ENCODE measurements at regions not wholly inside any gene's neighbourhood (a gene's known extent, or its start where the extent isn't known, plus 50 kb on each side); places are given as distances from the start of the nearest gene placed in this dataset.

DNA sequence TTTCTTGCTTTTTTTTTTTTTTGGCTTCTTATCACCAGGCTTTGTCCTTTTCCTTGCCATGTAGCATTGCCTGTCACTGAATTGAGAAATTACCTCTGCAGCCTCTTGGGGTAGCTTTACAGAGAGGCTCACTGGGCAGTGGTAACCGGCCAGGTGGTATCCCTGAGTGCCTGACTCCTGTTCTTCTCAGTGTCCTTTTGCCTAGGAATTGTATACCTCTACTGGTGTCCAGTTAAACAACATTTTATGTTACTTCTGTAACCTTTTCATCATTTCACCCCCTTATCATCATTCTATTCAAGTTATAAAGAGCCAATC lies 523.9 kb downstream of the BCL11A start:
- TF ChIP-seq, protein P1, sequence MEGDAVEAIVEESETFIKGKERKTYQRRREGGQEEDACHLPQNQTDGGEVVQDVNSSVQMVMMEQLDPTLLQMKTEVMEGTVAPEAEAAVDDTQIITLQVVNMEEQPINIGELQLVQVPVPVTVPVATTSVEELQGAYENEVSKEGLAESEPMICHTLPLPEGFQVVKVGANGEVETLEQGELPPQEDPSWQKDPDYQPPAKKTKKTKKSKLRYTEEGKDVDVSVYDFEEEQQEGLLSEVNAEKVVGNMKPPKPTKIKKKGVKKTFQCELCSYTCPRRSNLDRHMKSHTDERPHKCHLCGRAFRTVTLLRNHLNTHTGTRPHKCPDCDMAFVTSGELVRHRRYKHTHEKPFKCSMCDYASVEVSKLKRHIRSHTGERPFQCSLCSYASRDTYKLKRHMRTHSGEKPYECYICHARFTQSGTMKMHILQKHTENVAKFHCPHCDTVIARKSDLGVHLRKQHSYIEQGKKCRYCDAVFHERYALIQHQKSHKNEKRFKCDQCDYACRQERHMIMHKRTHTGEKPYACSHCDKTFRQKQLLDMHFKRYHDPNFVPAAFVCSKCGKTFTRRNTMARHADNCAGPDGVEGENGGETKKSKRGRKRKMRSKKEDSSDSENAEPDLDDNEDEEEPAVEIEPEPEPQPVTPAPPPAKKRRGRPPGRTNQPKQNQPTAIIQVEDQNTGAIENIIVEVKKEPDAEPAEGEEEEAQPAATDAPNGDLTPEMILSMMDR (IDR thresholded peaks at IDR 0.05) = no peak
- TF ChIP-seq SIN3A (IDR thresholded peaks at IDR 0.05; ENCODE audit: borderline replicate concordance, insufficient read depth, low read depth, low read length) (no peak), POLR2AphosphoS5 (IDR thresholded peaks at IDR 0.05; ENCODE audit: low read depth, low read length) (no peak), TCF7L2 (IDR thresholded peaks at IDR 0.05; ENCODE audit: low read depth, low read length) (no peak)
- TF ChIP-seq, protein P2, sequence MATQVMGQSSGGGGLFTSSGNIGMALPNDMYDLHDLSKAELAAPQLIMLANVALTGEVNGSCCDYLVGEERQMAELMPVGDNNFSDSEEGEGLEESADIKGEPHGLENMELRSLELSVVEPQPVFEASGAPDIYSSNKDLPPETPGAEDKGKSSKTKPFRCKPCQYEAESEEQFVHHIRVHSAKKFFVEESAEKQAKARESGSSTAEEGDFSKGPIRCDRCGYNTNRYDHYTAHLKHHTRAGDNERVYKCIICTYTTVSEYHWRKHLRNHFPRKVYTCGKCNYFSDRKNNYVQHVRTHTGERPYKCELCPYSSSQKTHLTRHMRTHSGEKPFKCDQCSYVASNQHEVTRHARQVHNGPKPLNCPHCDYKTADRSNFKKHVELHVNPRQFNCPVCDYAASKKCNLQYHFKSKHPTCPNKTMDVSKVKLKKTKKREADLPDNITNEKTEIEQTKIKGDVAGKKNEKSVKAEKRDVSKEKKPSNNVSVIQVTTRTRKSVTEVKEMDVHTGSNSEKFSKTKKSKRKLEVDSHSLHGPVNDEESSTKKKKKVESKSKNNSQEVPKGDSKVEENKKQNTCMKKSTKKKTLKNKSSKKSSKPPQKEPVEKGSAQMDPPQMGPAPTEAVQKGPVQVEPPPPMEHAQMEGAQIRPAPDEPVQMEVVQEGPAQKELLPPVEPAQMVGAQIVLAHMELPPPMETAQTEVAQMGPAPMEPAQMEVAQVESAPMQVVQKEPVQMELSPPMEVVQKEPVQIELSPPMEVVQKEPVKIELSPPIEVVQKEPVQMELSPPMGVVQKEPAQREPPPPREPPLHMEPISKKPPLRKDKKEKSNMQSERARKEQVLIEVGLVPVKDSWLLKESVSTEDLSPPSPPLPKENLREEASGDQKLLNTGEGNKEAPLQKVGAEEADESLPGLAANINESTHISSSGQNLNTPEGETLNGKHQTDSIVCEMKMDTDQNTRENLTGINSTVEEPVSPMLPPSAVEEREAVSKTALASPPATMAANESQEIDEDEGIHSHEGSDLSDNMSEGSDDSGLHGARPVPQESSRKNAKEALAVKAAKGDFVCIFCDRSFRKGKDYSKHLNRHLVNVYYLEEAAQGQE (IDR thresholded peaks at IDR 0.05; ENCODE audit: insufficient read depth in 1 of 2, low read depth in 2 of 2, low read length in 1 of 2) = no peak
